ENCODE measurements at regions not wholly inside any gene's neighbourhood (a gene's known extent, or its start where the extent isn't known, plus 50 kb on each side); places are given as distances from the start of the nearest gene placed in this dataset.

DNA sequence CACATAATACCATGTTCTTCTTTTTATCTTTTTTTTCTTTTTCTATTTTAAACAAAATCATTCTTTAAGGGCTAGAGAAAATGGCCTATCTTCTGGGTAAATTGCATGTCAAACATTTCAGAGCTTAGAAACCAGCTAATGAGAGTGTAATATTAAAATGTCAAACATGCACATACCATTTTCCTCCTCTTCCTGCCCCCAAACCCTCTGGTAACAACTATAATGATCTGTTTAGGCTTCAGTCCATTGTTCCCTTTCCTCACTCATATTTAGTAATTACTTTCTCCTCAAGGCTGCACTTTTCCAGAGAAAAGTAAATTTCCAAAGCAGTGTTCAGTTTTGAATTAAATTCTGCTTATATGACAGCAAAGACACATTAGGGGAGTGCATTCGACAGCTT lies 224.3 kb upstream of the ROBO2 start:
- peaks cover 0 to 4% (median 0%) of the 10 kb centered on the region in 4 donors for H3K4me1 ChIP-seq
- intact Hi-C loops (cut with DNase I): no loop called here
- no peak for TF ChIP-seq EP300 (IDR thresholded peaks at IDR 0.05)
- no peak for TF ChIP-seq POLR2AphosphoS5 (IDR thresholded peaks at IDR 0.05)
- TF ChIP-seq, protein P1, sequence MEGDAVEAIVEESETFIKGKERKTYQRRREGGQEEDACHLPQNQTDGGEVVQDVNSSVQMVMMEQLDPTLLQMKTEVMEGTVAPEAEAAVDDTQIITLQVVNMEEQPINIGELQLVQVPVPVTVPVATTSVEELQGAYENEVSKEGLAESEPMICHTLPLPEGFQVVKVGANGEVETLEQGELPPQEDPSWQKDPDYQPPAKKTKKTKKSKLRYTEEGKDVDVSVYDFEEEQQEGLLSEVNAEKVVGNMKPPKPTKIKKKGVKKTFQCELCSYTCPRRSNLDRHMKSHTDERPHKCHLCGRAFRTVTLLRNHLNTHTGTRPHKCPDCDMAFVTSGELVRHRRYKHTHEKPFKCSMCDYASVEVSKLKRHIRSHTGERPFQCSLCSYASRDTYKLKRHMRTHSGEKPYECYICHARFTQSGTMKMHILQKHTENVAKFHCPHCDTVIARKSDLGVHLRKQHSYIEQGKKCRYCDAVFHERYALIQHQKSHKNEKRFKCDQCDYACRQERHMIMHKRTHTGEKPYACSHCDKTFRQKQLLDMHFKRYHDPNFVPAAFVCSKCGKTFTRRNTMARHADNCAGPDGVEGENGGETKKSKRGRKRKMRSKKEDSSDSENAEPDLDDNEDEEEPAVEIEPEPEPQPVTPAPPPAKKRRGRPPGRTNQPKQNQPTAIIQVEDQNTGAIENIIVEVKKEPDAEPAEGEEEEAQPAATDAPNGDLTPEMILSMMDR (IDR thresholded peaks at IDR 0.05): no peak
- TF ChIP-seq POLR2A (IDR thresholded peaks at IDR 0.05; ENCODE audit: low read depth): no peak
- no peaks in the 10 kb centered on the region for H3K9me3 ChIP-seq
- no peaks in the 10 kb centered on the region for H3K36me3 ChIP-seq
- H3K27ac ChIP-seq (replicated peaks in 1 of 4): no peak overlapping the region
- DNase-seq (ENCODE audit: extremely low spot score): no peak
- 22% methylated on average over 1 of the region's 1 CpG for WGBS
- no peak overlapping the region for H3K4me3 ChIP-seq
- H3K27me3 ChIP-seq: no peaks in the 10 kb centered on the region

DNA sequence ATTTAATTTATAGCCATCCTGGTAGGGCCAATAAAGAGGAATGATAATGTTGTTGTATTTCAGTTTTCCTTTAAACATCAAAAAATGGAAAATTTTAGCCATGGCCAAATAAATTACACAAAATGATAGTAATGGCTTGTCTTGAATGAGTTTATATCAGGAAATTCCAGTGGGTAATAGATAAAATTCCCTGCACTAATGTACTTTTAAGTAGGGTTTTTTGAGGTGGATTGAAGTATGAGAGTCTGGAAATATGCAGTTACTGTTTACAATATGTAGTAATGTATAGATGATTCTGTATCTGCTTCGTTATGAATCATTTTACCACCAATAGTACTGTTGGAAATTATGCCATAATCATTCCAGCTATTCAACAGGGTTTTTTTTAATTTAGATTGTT lies 219.4 kb upstream of the ROBO2 start:
- Histone ChIP-seq H3K9me3 (no peaks in the 10 kb centered on the region), H3K36me3 (no peaks in the 10 kb centered on the region), H3K4me1 (no peaks in the 10 kb centered on the region), H3K27me3 (no peaks in the 10 kb centered on the region), H3K4me3 (no peak overlapping the region), H3K27ac (replicated peaks in 1 of 4) (no peak overlapping the region)
- no peak for DNase-seq (ENCODE audit: extremely low spot score)
- TF ChIP-seq POLR2AphosphoS5 (IDR thresholded peaks at IDR 0.05) (no peak), POLR2A (IDR thresholded peaks at IDR 0.05; ENCODE audit: low read depth) (no peak), EP300 (IDR thresholded peaks at IDR 0.05) (no peak)
- TF ChIP-seq, protein P1 (IDR thresholded peaks at IDR 0.05): no peak
- WGBS: 84% methylated on average over 1 of the region's 1 CpG
- intact Hi-C loops (cut with DNase I): no loop called here

DNA sequence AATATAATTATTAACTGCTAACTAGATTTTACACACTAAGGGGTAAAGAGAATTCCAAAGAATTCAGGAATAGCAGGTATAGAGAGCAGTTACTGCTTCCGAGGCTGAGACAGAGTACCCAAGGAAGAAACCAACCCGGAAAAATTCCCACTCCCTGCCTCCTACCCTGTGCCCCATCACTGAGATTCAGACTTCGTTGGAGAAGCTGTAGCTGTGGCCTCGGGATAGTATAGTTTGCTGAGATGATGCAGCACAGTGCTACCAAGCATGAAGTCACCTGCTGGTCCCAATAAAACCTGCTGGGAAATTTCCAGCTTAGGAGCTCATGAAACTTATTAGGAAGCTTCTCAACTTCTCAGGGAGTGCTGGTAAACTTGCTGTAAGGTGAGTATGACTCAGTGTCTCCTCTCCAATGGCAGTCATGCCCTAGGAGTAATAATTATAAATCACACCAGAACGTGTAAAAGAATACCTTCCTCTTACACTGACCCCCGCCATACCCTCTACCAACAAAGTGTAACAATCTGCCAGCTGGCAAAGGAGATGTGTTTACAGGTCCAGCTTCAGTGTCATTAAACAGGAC lies 215.2 kb upstream of the ROBO2 start:
- Histone ChIP-seq H3K4me1 (no peaks in the 10 kb centered on the region), H3K4me3 (no peak overlapping the region), H3K36me3 (no peaks in the 10 kb centered on the region), H3K27me3 (no peaks in the 10 kb centered on the region), H3K27ac (replicated peaks in 1 of 4) (no peak overlapping the region), H3K9me3 (no peaks in the 10 kb centered on the region)
- no peak for DNase-seq (ENCODE audit: extremely low spot score)
- 69% methylated on average over 6 of the region's 6 CpGs for WGBS
- intact Hi-C loops (cut with DNase I): no loop called here
- TF ChIP-seq POLR2A (IDR thresholded peaks at IDR 0.05; ENCODE audit: low read depth) (no peak), EP300 (IDR thresholded peaks at IDR 0.05) (no peak), POLR2AphosphoS5 (IDR thresholded peaks at IDR 0.05) (no peak)
- TF ChIP-seq, protein P1 (IDR thresholded peaks at IDR 0.05): no peak

DNA sequence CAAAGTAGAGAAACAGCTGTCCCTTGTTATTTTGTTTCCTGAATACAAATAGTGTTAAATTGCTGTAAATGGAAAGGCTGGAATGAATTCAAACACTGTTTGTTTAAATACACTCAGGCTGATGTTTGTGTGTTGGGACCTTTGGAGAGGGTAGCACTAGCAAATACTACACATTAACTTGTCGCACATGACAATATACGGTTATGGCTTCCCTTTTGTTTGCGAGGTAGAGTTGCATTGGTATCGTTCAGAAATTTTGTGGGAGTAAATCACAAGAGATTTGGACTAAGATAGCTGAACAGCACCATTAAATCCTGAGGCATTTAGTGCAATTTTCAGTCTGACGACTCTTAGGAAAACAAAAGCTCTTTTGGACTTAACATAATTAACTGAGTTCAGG lies 213.0 kb upstream of the ROBO2 start:
- H3K4me1 ChIP-seq: no peaks in the 10 kb centered on the region
- no peaks in the 10 kb centered on the region for H3K27me3 ChIP-seq
- no peak overlapping the region for H3K4me3 ChIP-seq
- H3K27ac ChIP-seq (replicated peaks in 1 of 4): no peak overlapping the region
- no peaks in the 10 kb centered on the region for H3K36me3 ChIP-seq
- TF ChIP-seq EP300 (IDR thresholded peaks at IDR 0.05) (no peak), POLR2AphosphoS5 (IDR thresholded peaks at IDR 0.05) (no peak), POLR2A (IDR thresholded peaks at IDR 0.05; ENCODE audit: low read depth) (no peak)
- TF ChIP-seq, protein P1 (IDR thresholded peaks at IDR 0.05): no peak
- WGBS: 55% methylated on average over 5 of the region's 5 CpGs
- no peaks in the 10 kb centered on the region for H3K9me3 ChIP-seq
- intact Hi-C loops (cut with DNase I): no loop called here
- no peak for DNase-seq (ENCODE audit: extremely low spot score)

DNA sequence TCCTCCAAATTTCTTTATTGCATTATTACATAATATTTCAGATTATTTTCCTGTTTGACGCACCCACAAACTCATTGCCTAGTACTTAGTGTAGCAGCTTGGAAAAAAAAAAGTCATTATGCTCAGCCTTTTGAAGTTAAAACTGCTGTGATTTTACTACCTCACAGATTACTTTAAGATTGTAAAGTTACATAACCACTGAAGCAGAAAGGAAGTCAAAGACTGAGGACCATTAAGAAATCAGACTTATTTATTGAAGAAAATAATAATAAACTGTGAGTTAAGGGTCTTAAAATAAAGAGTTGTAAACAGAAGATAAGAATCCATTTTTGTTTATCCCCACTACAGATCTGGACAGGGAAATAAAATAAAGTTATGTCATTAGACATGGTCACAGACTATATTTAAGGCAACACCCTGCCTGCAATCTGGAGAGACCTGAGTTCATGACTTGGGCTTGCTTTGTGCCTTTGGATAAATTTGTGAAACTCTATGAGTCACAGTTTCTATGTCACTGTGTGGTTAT lies 212.1 kb upstream of the ROBO2 start:
- WGBS: 76% methylated on average over 1 of the region's 1 CpG
- TF ChIP-seq POLR2AphosphoS5 (IDR thresholded peaks at IDR 0.05): no peak
- no peak for TF ChIP-seq EP300 (IDR thresholded peaks at IDR 0.05)
- DNase-seq (ENCODE audit: extremely low spot score): no peak
- no peaks in the 10 kb centered on the region for H3K9me3 ChIP-seq
- no peaks in the 10 kb centered on the region for H3K36me3 ChIP-seq
- no peaks in the 10 kb centered on the region for H3K4me1 ChIP-seq
- no peaks in the 10 kb centered on the region for H3K27me3 ChIP-seq
- H3K27ac ChIP-seq (replicated peaks in 1 of 4): no peak overlapping the region
- intact Hi-C loops (cut with DNase I): no loop called here
- H3K4me3 ChIP-seq: no peak overlapping the region

Data from esophagus muscularis mucosa (tissue), 4 donors.